H1 (cell line): ENCODE measurements at regions not wholly inside any gene's neighbourhood (a gene's known extent, or its start where the extent isn't known, plus 50 kb on each side); places are given as distances from the start of the nearest gene placed in this dataset.

Experiments
- CTCF ChIA-PET: fragments of 300-600 bp; sonication (Branson Sonifier 250); formaldehyde crosslinking; loops from one replicate; lab custom pipeline; 2021; ENCODE audit not compliant: partially characterized antibody; lab: Charles Lee
- POLR2A ChIA-PET: fragments of 300-600 bp; sonication (Branson Sonifier 250); formaldehyde crosslinking; loops from one replicate; lab custom pipeline; 2021; ENCODE audit warnings: inconsistent platforms; ENCODE audit not compliant: partially characterized antibody; lab: Charles Lee
- DNase-seq, 2 experiments: peaks; one replicate each; pipeline versions ENCODE4 v3.0.0 to v3.0.0-alpha.2; 2010 to 2022; ENCODE audit warnings: low spot score in 2 of 2, low read depth in 1 of 2, mixed read lengths in 1 of 2
- FAIRE-seq: peaks from 2 replicates; lab custom pipeline; 2011; peaks lifted over from hg19 to GRCh38; lab: Jason Lieb, UNC
- H2AFZ ChIP-seq: 2 replicates; pipeline ENCODE4 v1.8.1; 2012; ENCODE audit warnings: low read length, inconsistent platforms
- H2AK5ac ChIP-seq: 2 replicates; pipeline ENCODE4 v1.6.1; 2013; ENCODE audit warnings: low read depth, low read length
- H2BK120ac ChIP-seq: replicated peaks from 2 replicates; pipeline ENCODE3; 2013; ENCODE audit warnings: low read depth, low read length, inconsistent platforms
- H2BK12ac ChIP-seq: 2 replicates; pipeline ENCODE4 v1.6.1; 2013; ENCODE audit warnings: low read depth, low read length
- H2BK15ac ChIP-seq: 2 replicates; pipeline ENCODE4 v1.6.1; 2013; ENCODE audit warnings: low read length
- H2BK20ac ChIP-seq: 2 replicates; pipeline ENCODE4 v1.6.1; 2013; ENCODE audit warnings: low read length
- H2BK5ac ChIP-seq: 2 replicates; pipeline ENCODE4 v1.6.1; 2013; ENCODE audit warnings: low read depth, low read length
- H3K14ac ChIP-seq: 2 replicates; pipeline ENCODE4 v1.6.1; 2013; ENCODE audit warnings: inconsistent platforms; ENCODE audit not compliant: insufficient read length
- H3K18ac ChIP-seq: 2 replicates; pipeline ENCODE4 v1.6.1; 2013; ENCODE audit warnings: low read length; ENCODE audit errors: extremely low read depth
- H3K23ac ChIP-seq: 2 replicates; pipeline ENCODE4 v1.6.1; 2013; ENCODE audit warnings: inconsistent platforms; ENCODE audit not compliant: insufficient read length
- H3K23me2 ChIP-seq: 2 replicates; pipeline ENCODE4 v1.6.1; 2013; ENCODE audit warnings: low read depth, low read length
- H3K27ac ChIP-seq: 2 replicates; pipeline ENCODE4 v1.6.1; 2011; ENCODE audit warnings: low read depth, low read length, inconsistent platforms
- H3K27me3 ChIP-seq, 4 experiments: replicated peaks in 1 of 4; 1 replicate in 1 of 4; 2 replicates in 3 of 4; pipeline versions ENCODE4 v1.6.1 to v1.8.1; 2011 to 2013; ENCODE audit warnings: low read length in 3 of 4, mild to moderate bottlenecking in 3 of 4, inconsistent platforms in 2 of 4, mixed read lengths in 2 of 4, moderate library complexity in 1 of 4; ENCODE audit not compliant: control insufficient read depth in 3 of 4, insufficient read depth in 3 of 4; ENCODE audit errors: extremely low read depth in 1 of 4
- H3K36me3 ChIP-seq, 4 experiments: 2 replicates each; pipeline versions ENCODE4 v1.6.1 to v1.8.1; 2011 to 2013; ENCODE audit warnings: mild to moderate bottlenecking in 4 of 4, low read length in 3 of 4, moderate library complexity in 2 of 4, control low read depth in 1 of 4, inconsistent platforms in 1 of 4; ENCODE audit not compliant: insufficient read depth in 4 of 4, control insufficient read depth in 2 of 4
- H3K4ac ChIP-seq: replicated peaks from 2 replicates; pipeline ENCODE3; 2013; ENCODE audit warnings: low read length, low read depth, mixed read lengths, inconsistent platforms; ENCODE audit not compliant: insufficient read length
- H3K4me1 ChIP-seq, 4 experiments: replicated peaks in 1 of 4; 1 replicate in 1 of 4; 2 replicates in 3 of 4; pipeline versions ENCODE4 v1.6.1 to v1.8.1; 2011 to 2013; ENCODE audit warnings: low read length in 3 of 4, inconsistent platforms in 2 of 4, mixed read lengths in 1 of 4; ENCODE audit not compliant: insufficient read depth in 4 of 4, control insufficient read depth in 3 of 4
- H3K4me2 ChIP-seq, 2 experiments: 2 replicates each; pipeline versions ENCODE4 v1.6.1 to v1.8.1; 2011 to 2013; ENCODE audit warnings: low read depth in 2 of 2, low read length in 2 of 2, control low read depth in 1 of 2, inconsistent platforms in 1 of 2, mild to moderate bottlenecking in 1 of 2; ENCODE audit not compliant: insufficient read depth in 1 of 2
- H3K4me3 ChIP-seq, 4 experiments: fragments of 200-600, 300-600 bp in 1 of 4; sonication (generic), shearing (Covaris generic), sonication (Bioruptor Twin) in 1 of 4; 2 replicates each; pipeline versions ENCODE4 v1.5.1 to v1.8.1; 2011 to 2016; ENCODE audit warnings: low read length in 4 of 4, low read depth in 3 of 4, control low read depth in 2 of 4, inconsistent platforms in 2 of 4, mild to moderate bottlenecking in 2 of 4, mixed read lengths in 1 of 4, moderate library complexity in 1 of 4; ENCODE audit not compliant: insufficient read depth in 2 of 4; ENCODE audit errors: extremely low read depth in 1 of 4
- H3K56ac ChIP-seq: replicated peaks from 2 replicates; pipeline ENCODE3; 2013; ENCODE audit warnings: low read depth, mild to moderate bottlenecking, mixed read lengths, low read length, inconsistent platforms; ENCODE audit not compliant: insufficient read length
- H3K79me1 ChIP-seq: 2 replicates; pipeline ENCODE4 v1.6.1; 2013; ENCODE audit warnings: low read depth, low read length, control low read depth
- H3K79me2 ChIP-seq, 2 experiments: 2 replicates each; pipeline versions ENCODE4 v1.6.1 to v1.8.1; 2012 to 2013; ENCODE audit warnings: low read length in 2 of 2, mild to moderate bottlenecking in 2 of 2, inconsistent platforms in 1 of 2; ENCODE audit not compliant: insufficient read depth in 2 of 2, control insufficient read depth in 1 of 2
- H3K9ac ChIP-seq, 4 experiments: replicated peaks in 1 of 4; 1 replicate in 1 of 4; 2 replicates in 3 of 4; pipeline versions ENCODE4 v1.6.1 to v1.8.1; 2011 to 2013; ENCODE audit warnings: low read depth in 3 of 4, low read length in 3 of 4, control low read depth in 2 of 4, mild to moderate bottlenecking in 2 of 4, moderate library complexity in 2 of 4, inconsistent platforms in 1 of 4; ENCODE audit errors: extremely low read depth in 1 of 4
- H3K9me3 ChIP-seq, 2 experiments: 2 replicates each; pipeline versions ENCODE4 v1.6.1 to v1.8.1; 2012 to 2013; ENCODE audit warnings: mild to moderate bottlenecking in 2 of 2, moderate library complexity in 2 of 2, control low read depth in 1 of 2, inconsistent platforms in 1 of 2, low read depth in 1 of 2, low read length in 1 of 2, mixed read lengths in 1 of 2; ENCODE audit not compliant: insufficient read depth in 2 of 2
- H4K20me1 ChIP-seq, 2 experiments: replicated peaks in 1 of 2; 2 replicates each; pipeline versions ENCODE3 to v1.8.1; 2011 to 2013; ENCODE audit warnings: inconsistent platforms in 2 of 2, low read length in 2 of 2, mild to moderate bottlenecking in 1 of 2; ENCODE audit not compliant: insufficient read depth in 2 of 2, control insufficient read depth in 1 of 2
- H4K5ac ChIP-seq: 2 replicates; pipeline ENCODE4 v1.6.1; 2013; ENCODE audit warnings: low read length, low read depth, mixed read lengths, inconsistent platforms; ENCODE audit not compliant: insufficient read length
- H4K8ac ChIP-seq: 2 replicates; pipeline ENCODE4 v1.8.0; 2013; ENCODE audit warnings: mild to moderate bottlenecking, moderate library complexity, low read length, inconsistent platforms; ENCODE audit not compliant: insufficient read depth; ENCODE audit errors: extremely low read depth
- H4K91ac ChIP-seq: replicated peaks from 2 replicates; pipeline ENCODE3; 2013; ENCODE audit warnings: low read length, mixed read lengths, inconsistent platforms; ENCODE audit not compliant: insufficient read length
- EGR1 ChIP-seq: IDR thresholded peaks from 2 replicates; pipeline ENCODE4 v1.6.1; 2011; ENCODE audit warnings: low read depth, low read length, borderline replicate concordance
- GTF2F1 ChIP-seq: IDR thresholded peaks from 2 replicates; pipeline ENCODE4 v1.6.1; 2012; ENCODE audit warnings: low read depth, low read length, improper control_type of control experiment, borderline replicate concordance
- HDAC6 ChIP-seq: IDR thresholded peaks from one replicate; pipeline ENCODE4 v1.7.1; 2012; ENCODE audit warnings: low read depth, mild to moderate bottlenecking, inconsistent platforms, low read length, moderate library complexity
- JUN ChIP-seq: IDR thresholded peaks from 2 replicates; pipeline ENCODE4 v1.6.1; 2011; ENCODE audit warnings: low read depth, mild to moderate bottlenecking, improper control_type of control experiment, low read length
- KDM5A ChIP-seq: fragments of 200-600 bp; IDR thresholded peaks from 2 replicates; pipeline ENCODE4 v1.7.1; 2012; ENCODE audit warnings: mild to moderate bottlenecking, low read length, inconsistent platforms, mixed read lengths
- PHF8 ChIP-seq: fragments of 200-600 bp; sonication (generic); conservative IDR thresholded peaks from 2 replicates; pipeline ENCODE4 v1.7.1; 2012; ENCODE audit warnings: low read depth, mild to moderate bottlenecking, inconsistent platforms, low read length, moderate library complexity
- POLR2AphosphoS5 ChIP-seq: IDR thresholded peaks from 2 replicates; pipeline ENCODE4 v1.6.1; 2011; ENCODE audit warnings: low read depth, low read length
- POU5F1 ChIP-seq: IDR thresholded peaks from 2 replicates; pipeline ENCODE4 v1.6.1; 2011; ENCODE audit warnings: low read depth, mild to moderate bottlenecking, low read length, moderate library complexity
- RFX5 ChIP-seq: IDR thresholded peaks from 2 replicates; pipeline ENCODE4 v1.6.1; 2011; ENCODE audit warnings: low read depth, low read length, improper control_type of control experiment, borderline replicate concordance
- SAP30 ChIP-seq: fragments of 300-600 bp; sonication (generic); IDR thresholded peaks from 2 replicates; pipeline ENCODE4 v1.7.1; 2012; ENCODE audit warnings: low read length, moderate library complexity, mild to moderate bottlenecking, inconsistent platforms; ENCODE audit not compliant: insufficient read depth, insufficient replicate concordance
- SIN3A ChIP-seq, 2 experiments: IDR thresholded peaks in 1 of 2; conservative IDR thresholded peaks in 1 of 2; 2 replicates each; pipeline ENCODE4 v1.6.1; 2011 to 2012; ENCODE audit warnings: low read length in 2 of 2, improper control_type of control experiment in 1 of 2, low read depth in 1 of 2, mild to moderate bottlenecking in 1 of 2
- SP2 ChIP-seq: IDR thresholded peaks from 2 replicates; pipeline ENCODE4 v1.6.1; 2012; ENCODE audit warnings: mild to moderate bottlenecking, low read length, inconsistent platforms
- TAF1 ChIP-seq: IDR thresholded peaks from 2 replicates; pipeline ENCODE4 v1.6.1; 2011; ENCODE audit warnings: mild to moderate bottlenecking, low read depth, low read length
- TAF7 ChIP-seq: optimal IDR thresholded peaks from 2 replicates; pipeline ENCODE3; 2011; ENCODE audit warnings: low read depth, mild to moderate bottlenecking, inconsistent platforms, low read length, moderate library complexity, borderline replicate concordance
- TBP ChIP-seq: IDR thresholded peaks from 2 replicates; pipeline ENCODE4 v1.6.1; 2011; ENCODE audit warnings: low read depth, low read length, improper control_type of control experiment
- YY1 ChIP-seq: IDR thresholded peaks from 2 replicates; pipeline ENCODE4 v1.6.1; 2011; ENCODE audit warnings: low read depth, mild to moderate bottlenecking, low read length
- WGBS, 2 experiments: shearing (Covaris generic) in 1 of 2; methylation state at CpG; one replicate each; pipeline versions ENCODE4 v1.1.6 to v1.1.7; 2013 to 2015; ENCODE audit warnings: low lambda C conversion rate in 2 of 2, mixed read lengths in 2 of 2, inconsistent platforms in 1 of 2, low coverage in 1 of 2, missing lambda C conversion rate in 1 of 2; ENCODE audit not compliant: insufficient replicate concordance in 2 of 2, insufficient coverage in 1 of 2, insufficient read length in 1 of 2; ENCODE audit errors: extremely low coverage in 1 of 2, missing lambda C conversion rate in 1 of 2; 5-methylcytosine and 5-hydroxymethylcytosine counted together

GRCh38 chr12:91627225-91627624, 444.6 kb upstream of the DCN start:
- H3K79me2 ChIP-seq = no peaks in the 10 kb centered on the region
- 92% methylated on average over 2 of the region's 2 CpGs; no CpG with 5 or more reads in 1 of the 2 experiments for WGBS, 2 experiments
- H2BK20ac ChIP-seq = no peak overlapping the region
- FAIRE-seq = no peak
- no peak overlapping the region for H2BK120ac ChIP-seq
- H3K27me3 ChIP-seq = no peaks in the 10 kb centered on the region
- H2BK5ac ChIP-seq = no peak overlapping the region
- ChIA-PET POLR2A (no interaction called here), CTCF (interaction anchor here (0.6 kb wide), 1 partner anchor 947 kb away, joined by 3 read pairs; no protein-coding TSS in a partner anchor)
- H2BK15ac ChIP-seq = no peak overlapping the region
- no peak overlapping the region for H3K56ac ChIP-seq
- H3K27ac ChIP-seq = no peak overlapping the region
- peaks cover 8 to 10% of the 10 kb centered on the region in 2 experiments; a peak in 3 of 4 replicates for H3K9me3 ChIP-seq
- no peak overlapping the region for H4K5ac ChIP-seq
- no peak overlapping the region for H3K23ac ChIP-seq
- H4K91ac ChIP-seq = no peak overlapping the region
- H3K36me3 ChIP-seq = no peaks in the 10 kb centered on the region
- no peak overlapping the region for H3K14ac ChIP-seq
- H3K9ac ChIP-seq = no peak overlapping the region
- H4K8ac ChIP-seq = no peak overlapping the region
- no peak for DNase-seq
- no peak overlapping the region for H3K4me3 ChIP-seq
- no peak overlapping the region for H2AFZ ChIP-seq
- H2AK5ac ChIP-seq = no peak overlapping the region
- H3K79me1 ChIP-seq = no peaks in the 10 kb centered on the region
- no peak overlapping the region for H3K4ac ChIP-seq
- H3K23me2 ChIP-seq = no peaks in the 10 kb centered on the region
- no peak overlapping the region for H2BK12ac ChIP-seq
- no peak overlapping the region for H3K18ac ChIP-seq
- H3K4me2 ChIP-seq = no peak overlapping the region
- H4K20me1 ChIP-seq = no peaks in the 10 kb centered on the region
- no peaks in the 10 kb centered on the region for H3K4me1 ChIP-seq
- TF ChIP-seq TBP (no peak), KDM5A (no peak), POLR2AphosphoS5 (no peak), TAF1 (no peak), HDAC6 (no peak), JUN (no peak), PHF8 (no peak), SP2 (no peak), YY1 (no peak), TAF7 (no peak), EGR1 (no peak), RFX5 (no peak), SIN3A (conservative IDR thresholded peaks at IDR 0.05 in 1 of 2, IDR thresholded peaks at IDR 0.05 in 1 of 2; ENCODE audit: low read depth in 1 of 2, low read length in 2 of 2) (no peak), POU5F1 (no peak), GTF2F1 (no peak), SAP30 (no peak)
